ENCODE measurements at regions not wholly inside any gene's neighbourhood (a gene's known extent, or its start where the extent isn't known, plus 50 kb on each side); places are given as distances from the start of the nearest gene placed in this dataset.
"Not testable (repeated sequence)": the region's sequence is repeated elsewhere in the genome, so short reads cannot be mapped to it uniquely, and the experiment has no call there.

DNA sequence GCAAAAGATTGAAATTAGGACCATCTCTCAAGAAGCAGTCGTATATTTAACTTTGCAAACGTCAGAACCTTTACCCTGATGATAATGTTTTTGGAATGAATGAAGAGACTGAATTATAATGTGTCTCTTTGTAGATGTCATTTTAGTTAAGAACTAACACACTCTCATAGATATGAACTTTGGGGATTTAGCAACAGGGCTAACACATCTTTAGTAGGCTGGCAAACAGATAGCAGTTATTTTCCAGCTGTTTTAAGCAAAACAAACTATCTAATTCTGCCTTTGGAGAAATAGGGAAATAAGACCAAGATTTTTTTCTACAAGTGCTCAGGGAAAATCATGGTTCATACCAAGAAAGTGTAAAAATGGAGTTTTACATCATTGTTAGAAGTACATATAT, 469.7 kb downstream of the SPATA31D1 start:
- DNase-seq, result no peak

DNA sequence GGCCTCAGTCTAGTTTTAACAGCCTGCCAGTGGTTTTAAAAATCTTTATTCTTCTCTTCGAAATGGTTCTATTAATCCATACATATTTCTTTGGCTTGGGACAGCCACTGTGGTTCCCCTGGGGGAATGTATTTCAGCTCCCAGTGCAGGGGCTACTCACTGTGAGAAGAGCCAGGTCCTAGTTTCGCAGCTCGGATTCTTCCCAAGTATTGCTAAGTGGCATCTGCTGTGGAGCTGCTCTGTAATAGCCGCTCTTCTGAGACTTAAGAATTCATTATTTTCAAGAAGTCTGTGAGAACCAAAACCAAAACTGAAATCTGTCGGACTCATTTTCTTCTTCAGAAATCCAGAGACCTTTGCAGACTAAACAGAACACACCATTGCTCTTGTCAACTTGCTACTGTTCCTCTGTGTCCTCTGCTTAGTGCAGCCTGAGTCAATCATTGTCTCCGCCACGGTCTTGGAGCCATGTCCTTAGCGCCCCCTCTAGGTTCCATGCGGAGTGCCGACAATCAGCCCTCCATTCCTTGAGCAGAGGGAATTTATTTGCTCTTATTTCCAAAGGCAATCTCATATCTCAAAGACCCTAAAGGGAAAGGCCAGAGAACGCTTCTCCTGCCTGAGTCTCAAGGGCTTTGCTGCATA, 478.2 kb downstream of the SPATA31D1 start:
- peak; percentile 3 for DNase-seq

DNA sequence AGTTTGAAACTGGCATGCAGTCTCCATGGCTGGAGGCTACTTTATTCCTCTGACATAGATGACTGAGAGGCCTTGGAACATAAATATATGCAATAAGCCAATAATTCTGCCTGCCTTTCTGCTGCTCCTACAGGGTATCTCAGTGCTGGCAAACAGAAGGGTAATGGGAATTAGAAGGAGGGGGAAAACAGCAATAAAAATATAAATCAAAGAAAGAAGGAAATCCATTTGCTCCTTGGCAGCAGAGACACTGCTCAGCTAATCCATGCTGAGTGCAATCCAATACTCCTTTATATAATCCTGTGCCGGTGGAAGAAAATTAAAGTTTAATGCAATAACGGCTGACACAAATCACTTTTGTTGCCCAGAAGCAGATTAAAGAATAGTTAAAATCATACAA, 478.9 kb downstream of the SPATA31D1 start:
- DNase-seq, result no peak

DNA sequence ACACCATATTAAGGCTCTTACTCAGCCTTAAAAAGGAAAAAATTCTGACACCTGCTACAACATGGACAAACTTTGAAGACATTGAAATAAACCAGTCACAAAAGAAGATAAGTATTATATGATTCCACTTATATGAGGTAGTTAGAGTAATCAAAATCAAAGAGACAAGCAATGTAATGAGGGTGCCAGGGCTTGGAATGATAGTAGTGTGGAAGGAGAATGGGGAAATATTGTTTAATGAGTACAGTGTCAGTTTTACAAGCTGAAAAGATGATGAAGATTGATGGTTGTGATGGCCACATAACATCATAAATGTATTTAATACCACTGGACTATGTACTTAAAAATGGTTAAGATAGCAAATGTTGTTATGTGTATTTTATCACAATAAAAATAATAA, 485.7 kb downstream of the SPATA31D1 start:
- no peak for DNase-seq

DNA sequence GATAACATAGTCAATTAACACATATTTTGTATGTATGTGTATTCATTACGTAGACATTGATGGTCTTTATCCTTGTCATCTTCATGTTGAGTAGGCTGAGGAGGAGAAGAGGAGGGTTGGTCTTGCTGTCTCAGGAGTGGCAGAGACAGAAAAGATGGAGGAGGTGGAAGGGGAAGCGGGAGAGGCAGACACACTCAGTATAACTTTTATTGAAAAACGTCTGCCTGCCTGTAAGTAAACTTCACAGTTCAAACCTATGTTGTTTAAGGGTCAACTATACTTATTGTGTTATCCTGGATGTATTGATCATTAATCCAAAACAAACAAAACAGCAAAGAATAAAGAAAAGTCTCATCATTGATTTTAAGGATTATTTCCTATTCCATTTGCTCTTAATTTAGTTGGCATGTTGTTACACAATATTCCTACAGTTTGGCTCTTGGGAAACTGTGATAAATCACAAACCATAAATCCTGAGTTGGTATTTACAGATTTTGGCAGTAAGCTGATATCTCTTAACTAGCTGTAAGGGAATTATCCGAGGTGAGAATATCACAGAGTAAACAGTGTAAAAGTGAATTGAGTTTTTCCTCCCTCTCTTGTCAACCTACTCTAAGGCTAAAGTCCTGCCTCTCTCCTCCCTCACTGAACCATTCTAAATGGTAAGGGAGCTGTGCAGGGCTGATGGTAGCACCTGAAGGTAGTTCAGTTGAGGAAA, 487.2 kb downstream of the SPATA31D1 start:
- no peak for DNase-seq

DNA sequence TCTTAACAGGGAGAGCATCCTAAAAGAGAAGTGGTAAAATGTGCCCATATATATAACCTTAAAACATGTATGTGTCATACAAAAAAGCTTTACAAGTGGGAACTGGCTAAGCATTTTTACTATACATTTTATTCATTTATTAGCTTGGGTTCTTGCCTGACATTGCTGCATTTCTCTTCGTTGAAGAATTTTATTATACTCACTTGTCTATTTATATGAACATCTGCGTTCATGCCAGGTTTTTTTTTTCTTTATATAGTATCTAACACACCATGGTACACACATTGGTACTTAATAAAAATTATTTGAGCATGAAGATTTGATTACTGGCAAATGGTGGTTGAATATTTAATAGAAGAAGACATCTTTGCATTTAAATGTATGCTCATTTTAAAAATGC, 492.3 kb downstream of the SPATA31D1 start:
- DNase-seq, result no peak

DNA sequence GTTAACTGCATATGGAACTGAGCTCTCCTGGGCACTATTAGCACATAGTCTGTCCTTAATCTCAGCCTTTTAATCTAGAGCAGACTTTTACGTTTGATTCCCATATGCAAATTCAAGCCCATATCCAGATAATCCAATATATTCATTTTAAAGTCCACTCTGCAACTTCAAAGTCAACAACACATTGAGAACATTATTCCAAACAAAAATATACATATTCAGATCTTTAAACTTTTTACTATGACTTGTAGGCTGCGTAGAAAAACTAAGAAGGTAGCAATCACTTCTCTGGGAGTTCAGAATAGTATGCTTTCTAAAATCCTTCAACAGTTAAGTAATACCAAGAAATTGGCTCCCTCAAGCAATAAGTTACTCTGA, 499.4 kb downstream of the SPATA31D1 start:
- no peak for DNase-seq

DNA sequence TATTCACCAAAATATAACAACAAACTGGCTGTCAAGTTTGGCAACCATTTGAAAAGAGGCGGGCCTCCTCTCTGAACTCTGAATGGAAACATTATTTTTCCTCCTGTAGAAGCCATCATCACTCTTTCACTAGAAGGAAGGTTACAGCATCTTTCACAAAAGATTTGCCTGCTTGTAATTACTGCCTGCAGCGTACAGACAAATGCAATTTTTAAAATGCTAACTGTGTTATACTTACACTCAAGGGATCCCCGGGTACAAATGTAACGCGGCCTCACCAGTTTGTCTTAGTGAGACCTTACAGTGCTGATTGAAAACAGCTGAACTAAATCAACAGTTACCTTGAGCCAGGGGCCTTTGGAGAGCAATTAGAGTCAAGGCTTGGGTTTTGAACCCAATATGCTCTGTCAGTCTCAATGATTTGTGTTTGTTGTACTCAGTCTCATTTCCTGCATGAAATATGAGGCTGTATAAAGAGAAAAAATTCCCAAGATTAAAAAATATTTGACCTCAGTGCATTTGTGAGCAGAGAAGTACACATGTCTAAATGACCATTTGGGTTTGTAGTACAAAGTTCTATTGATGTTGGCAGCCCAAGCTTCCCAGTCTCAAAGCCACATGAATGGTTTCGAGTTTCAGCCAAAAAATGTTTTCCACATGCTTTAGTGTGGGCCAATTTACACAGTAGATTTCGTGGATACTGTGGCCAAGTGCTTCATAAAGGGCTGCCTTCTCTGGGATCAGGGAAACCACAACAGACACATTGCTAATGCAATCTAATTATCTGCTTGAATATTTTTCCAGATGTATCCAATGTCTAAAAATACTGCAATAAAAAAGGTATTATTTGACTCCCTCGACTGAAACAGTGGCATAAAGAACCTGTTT, 500.0 kb downstream of the SPATA31D1 start:
- DNase-seq, result no peak

DNA sequence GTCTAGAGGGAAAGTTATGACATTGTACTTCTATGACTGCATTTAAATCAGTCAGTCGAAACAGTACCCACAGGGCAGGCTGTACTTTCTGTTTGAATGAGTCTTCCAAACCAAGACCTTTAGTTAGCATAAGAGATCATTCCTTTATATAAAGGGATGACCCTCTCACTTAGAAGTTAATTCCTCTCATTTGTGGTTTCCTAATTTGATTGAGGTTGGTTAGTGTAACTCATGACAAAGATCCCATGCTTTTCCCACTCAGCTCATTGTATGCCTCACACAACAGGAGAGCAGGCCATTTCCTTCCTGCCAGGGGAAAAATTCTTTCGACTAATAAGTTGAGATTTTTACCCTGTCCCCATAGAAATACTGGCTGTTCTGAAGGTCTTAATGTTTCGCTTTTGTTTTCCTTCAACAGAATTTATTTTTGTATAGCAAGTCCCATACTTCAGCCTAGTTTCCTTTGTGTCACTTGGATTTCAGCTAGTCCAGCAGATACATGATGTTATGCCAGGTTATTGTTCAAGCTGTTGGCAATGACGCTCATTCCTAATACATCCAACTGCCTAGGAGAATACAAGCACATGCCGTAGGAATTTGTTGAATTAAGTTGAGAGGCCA, 500.7 kb downstream of the SPATA31D1 start:
- DNase-seq, result no peak

DNA sequence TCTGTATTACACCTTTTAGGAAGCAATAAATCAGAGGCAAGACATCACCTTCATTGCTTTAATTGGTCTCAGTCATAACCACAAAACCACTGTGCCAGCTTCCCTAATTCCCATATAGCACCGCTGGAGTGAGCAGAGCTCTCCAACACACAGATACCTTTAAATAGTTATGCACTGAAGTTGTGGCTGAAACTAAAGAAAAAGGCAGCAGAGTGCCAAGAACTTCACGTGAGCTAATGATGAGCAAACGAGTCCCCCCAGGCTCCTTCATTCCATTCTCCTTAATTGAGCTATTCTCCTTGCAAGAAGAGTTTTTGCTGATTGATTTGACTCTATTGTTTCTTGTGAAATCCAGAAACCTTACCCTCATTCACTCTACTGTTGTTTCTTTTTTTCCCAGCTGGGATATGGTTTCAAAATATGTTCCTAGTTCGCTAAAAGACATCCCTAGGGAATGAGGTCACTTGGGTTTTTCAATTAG, 501.5 kb downstream of the SPATA31D1 start:
- DNase-seq, result no peak

DNA sequence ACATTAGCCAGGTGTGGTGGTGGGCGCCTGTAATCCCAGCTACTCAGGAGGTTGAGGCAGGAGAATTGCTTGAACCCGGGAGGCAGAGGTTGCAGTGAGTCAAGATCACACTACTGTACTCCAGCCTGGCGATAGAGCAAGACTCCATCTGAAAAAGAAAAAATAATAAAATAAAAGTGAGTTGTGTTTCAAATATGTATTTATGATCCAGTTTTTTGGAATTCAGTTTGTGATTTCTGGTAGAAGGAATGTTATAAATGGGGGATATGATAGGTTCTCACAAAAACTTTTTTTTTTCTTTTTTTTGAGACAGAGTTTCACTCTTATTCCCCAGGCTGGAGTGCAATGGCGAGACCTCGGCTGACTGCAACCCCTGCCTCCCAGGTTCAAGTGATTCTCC, 502.2 kb downstream of the SPATA31D1 start:
- DNase-seq, result not testable (repeated sequence)

DNA sequence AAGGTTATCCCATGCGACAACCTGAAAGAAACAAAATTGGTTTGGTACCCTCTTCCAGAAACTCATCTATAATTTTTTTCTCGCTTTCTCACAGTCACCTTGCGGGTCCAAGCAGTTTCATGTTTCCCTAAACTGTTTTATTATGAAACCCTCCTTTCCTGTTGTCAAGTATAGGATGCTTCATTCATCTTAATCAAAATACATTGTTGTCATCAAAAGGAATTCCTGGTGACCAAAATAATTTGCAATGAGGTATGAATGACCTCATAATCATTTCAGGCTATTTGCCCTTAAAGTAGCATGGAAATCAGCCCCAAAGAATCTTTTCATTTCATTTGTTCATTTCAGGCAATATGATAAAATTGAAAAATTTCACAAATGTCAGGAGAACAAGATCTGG, 503.0 kb downstream of the SPATA31D1 start:
- DNase-seq, result no peak

DNA sequence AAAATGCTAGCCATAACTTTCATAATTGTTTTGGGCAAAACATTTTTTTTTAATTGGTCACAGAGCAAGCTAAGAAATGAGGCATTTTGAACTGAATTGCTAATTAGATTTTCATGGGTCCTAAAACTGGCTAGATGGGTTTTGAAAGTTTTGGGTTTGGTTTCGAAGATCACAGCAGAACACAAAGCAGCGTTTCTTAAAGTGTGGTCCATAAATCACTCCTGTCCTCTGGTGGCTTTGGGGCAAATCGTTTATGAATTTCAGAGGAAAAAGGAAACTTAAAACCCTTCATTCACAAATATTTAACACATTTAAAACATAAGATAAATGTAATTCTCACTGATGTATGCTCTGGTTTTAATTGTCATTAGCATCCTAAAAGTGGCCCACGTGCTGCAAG, 503.7 kb downstream of the SPATA31D1 start:
- DNase-seq, result no peak

DNA sequence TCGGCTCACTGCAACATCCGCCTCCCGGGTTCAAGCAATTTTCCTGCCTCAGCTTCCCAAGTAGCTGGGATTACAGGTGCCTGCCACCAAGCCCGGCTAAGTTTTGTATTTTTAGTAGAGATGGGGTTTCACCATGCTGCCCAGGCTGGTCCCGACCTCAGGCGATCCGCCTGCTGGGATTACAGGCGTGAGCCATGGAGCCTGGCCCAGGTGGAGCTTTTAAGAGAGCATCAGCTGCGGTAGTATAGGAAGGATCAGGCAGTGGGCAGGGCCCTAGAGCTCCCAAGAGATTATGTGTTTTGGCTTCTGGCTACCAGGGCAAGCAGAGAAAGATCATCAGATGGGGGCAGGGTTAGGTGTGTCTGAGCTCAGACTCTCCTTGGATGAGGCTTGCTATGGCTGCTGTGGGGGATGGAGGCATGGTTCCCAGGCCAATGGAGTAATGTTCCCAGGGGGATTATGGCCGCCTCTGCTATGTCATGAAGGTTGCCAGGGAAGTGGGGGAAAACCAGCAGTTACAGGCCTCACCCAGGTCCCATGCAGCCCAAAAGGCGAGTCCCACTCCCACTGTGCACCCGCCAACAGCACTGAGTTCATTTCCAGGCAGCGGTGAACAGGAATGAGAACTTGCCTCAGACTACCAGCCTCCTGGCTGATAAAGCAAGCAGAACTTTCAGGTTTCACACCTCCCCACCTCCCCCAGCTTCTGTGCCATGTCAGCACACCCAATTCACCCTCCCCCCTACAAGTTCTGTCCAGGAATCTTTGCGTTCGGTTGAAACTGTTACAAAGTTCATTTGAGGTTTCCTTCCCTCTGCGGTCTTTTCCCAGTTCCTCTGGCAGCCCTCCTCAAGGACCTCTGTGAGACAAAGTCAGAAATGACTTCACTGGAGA, 507.6 kb downstream of the SPATA31D1 start:
- DNase-seq, result no peak

DNA sequence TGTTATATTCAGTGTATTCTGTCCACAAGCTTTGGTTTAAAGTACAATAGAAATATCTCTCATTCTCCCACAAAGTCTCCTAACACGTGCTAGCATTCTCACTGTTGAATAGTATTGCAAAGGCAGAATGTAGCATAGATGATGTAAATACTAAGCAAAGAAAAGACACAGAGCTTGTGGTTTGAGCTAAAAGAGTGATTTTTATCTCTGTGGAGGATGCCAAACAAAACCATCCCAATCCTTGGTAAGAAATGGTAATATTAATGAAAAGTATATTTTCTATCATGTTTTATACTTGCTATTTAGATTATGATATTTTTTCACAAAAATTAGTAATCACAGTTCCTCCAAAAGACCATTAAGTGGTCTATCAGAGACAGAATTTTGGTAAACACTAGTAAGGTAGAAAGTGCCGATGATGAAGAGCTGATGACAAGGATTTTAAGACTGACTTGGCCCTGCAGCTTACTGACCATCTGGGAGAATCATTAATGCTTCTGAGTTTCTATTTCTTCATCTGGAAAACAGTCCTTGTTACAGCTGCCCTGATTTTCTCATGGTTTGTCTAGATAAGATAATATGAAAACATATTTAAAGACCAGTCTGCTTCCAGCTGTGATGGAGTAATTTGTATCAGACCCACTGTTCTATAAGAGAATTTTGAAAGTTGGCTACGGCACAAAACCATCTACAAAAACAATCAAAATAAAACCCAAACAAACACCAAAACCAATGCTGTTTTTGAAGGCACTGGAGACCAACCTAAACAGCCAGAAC, 510.2 kb downstream of the SPATA31D1 start:
- DNase-seq, result no peak

DNA sequence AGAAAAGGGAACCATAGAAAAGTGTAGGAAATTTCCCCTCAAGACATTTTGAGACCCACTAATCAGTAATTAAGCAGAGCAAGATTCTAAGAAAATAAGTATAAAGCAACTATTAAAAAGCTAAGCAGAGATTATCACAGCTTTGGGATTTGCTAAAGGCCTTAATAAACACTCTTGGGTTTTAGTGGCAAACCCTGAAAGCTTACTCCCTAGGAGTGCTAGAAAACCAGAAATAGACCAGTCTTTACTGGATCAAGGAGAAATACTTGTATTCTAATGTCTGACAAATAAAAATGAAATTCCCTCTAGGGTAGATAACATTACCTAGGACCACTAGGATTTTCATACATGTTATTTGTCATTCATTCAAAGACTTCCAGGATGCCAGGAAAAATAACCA, 510.8 kb downstream of the SPATA31D1 start:
- no peak for DNase-seq

DNA sequence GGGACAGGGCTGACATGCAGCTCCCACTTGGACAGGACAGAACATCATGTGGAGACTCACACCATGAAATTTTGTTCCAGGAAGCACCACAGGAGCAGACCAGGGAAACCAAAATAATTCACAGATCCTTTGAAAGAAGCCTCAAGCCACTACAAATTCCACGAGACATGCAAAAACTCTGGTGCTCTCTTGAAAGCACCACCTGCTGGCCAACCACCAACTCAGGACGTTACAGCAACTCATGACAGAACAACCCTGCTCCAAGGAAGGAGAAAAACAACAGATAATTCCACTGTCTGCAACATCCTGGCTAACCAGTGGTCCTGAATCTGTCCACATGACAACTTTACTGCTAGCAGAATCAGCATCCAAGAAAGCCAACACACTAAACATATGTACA, 516.0 kb downstream of the SPATA31D1 start:
- DNase-seq, result no peak

DNA sequence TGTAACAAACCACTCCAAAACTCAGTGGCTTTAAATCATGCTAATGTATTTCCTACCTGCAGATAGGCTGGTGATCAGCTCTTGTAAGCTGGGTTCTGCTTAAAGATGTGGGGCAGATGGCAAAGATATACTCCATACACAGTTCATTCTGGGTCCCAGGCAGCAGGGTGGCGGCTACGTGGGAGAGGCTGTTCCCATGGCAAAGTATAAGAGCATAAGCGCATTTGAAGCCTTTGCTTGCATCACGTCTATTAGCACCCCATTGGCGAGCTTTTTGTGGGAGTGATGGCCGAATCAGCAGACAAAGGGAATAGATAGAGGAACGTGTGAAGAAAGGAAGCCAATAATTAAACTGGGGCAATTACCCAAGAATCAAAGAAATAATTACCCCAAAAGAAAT, 523.1 kb downstream of the SPATA31D1 start:
- no peak for DNase-seq

DNA sequence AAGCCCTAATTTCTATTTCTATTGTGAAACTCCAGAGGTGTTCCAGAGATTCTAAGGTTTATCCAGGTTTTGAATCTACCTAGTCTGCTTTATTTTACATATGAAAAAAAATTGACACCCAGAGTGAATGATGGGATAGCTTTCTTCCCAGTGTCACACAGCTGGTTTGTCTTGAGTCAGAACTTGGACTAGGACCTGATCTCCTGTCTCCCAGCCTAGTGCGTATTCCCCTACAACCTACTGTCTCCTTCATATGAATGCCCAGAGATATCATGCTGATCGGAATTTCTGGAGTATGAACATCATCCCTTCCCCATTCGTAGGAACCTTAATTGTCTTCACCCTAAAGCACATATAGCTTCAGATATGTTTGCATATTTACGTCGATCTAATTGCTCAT, 524.2 kb downstream of the SPATA31D1 start:
- DNase-seq, result no peak

DNA sequence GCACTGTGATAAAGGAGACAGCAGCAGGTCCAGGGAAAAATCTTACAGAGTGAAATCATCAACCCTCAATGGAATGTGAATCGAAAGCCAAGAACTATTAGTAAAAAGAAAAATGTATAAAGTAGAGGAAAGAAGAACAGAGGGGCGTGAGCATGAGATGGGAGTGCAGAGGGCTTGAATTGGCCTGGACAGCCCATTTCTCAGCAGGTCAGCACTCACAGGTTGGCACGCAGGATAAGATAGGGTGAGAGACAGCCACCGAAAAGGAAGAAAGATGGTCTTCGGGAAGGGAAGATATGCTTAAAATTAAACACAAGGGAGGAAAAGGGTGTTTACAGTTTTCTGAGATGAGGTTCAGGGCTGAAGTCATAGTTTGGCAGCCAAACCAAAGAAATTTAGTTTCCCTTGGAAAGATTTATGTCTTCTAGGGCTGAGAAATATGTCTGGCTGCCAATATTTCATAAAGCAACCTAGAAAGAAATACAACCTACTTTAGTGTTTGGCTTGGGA, 524.7 kb downstream of the SPATA31D1 start:
- no peak for DNase-seq
